Skeletal muscle tissue (tissue), 3 donors: ENCODE measurements at regions not wholly inside any gene's neighbourhood (a gene's known extent, or its start where the extent isn't known, plus 50 kb on each side); places are given as distances from the start of the nearest gene placed in this dataset.

Experiments used
- H3K27ac ChIP-seq: one replicate; pipeline ENCODE4 v1.7.0; 2013; ENCODE audit warnings: mild to moderate bottlenecking, low read depth, low read length, inconsistent platforms
- H3K27me3 ChIP-seq, 3 donors: one replicate each; pipeline ENCODE4 v1.7.0; 2013; ENCODE audit warnings: low read length in 3 of 3; ENCODE audit not compliant: control insufficient read depth in 3 of 3, insufficient read depth in 3 of 3
- H3K36me3 ChIP-seq, 3 donors: one replicate each; pipeline ENCODE4 v1.7.0; 2013; ENCODE audit warnings: low read length in 3 of 3; ENCODE audit not compliant: control insufficient read depth in 3 of 3, insufficient read depth in 3 of 3
- H3K4me1 ChIP-seq, 3 donors: one replicate each; pipeline ENCODE4 v1.7.0; 2013; ENCODE audit warnings: low read length in 3 of 3, mild to moderate bottlenecking in 3 of 3; ENCODE audit not compliant: control insufficient read depth in 3 of 3, insufficient read depth in 3 of 3
- H3K4me3 ChIP-seq, 3 donors: one replicate each; pipeline ENCODE4 v1.7.0; 2013; ENCODE audit warnings: low read length in 3 of 3
- H3K9ac ChIP-seq, 3 donors: one replicate each; pipeline ENCODE4 v1.7.0; 2013; ENCODE audit warnings: low read length in 3 of 3, mild to moderate bottlenecking in 3 of 3, moderate library complexity in 2 of 3, low read depth in 1 of 3
- H3K9me3 ChIP-seq, 3 donors: one replicate each; pipeline ENCODE4 v1.7.0; 2013; ENCODE audit warnings: low read length in 3 of 3; ENCODE audit not compliant: control insufficient read depth in 3 of 3
- donor health status: Osteomylitis.

DNA sequence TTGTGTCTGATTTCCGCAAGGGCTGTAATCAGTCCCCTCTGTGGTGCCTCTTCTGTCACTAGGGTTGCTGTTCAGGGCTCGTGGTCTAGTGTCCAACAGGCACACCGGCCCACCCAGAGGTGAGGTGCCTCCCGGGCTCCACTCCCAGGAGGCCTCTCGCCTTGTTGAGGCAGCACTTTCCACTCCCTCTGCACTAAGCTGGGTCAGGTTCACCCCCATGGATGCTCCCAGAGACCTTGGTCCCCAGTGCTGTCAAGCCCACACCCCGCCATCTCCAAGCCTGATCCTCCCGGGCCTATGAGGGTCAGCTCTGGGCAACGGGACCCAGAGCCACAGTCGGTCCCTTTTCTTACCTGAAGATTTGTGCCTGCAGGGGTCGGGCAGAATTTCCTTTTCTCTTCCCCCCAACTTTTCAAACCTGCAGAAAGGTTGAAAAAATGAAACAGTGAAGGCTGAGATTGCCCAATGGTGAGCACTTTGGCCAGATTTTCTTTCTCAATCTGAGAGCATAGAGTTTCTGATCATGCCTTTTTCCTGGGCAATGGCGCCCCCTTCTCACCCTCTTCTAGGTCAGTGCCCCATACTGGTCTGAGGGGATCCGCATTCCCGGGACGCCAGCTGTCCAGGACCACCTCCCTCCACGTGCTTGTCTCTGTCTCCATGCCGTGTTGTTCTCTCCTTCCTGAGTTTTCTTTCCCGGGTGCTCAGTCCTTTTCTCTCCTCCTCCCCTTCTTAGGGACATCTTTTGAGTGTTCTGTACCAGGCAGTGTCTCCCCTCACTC is 148.0 kb downstream of the ASB1 start:
- H3K4me3 ChIP-seq, result no peak overlapping the region
- H3K9ac ChIP-seq, result no peak overlapping the region
- peaks cover 0 to 29% (median 7%) of the 10 kb centered on the region in 3 donors for H3K27me3 ChIP-seq
- H3K9me3 ChIP-seq, result no peaks in the 10 kb centered on the region
- no peak overlapping the region for H3K27ac ChIP-seq
- no peaks in the 10 kb centered on the region for H3K4me1 ChIP-seq
- no peaks in the 10 kb centered on the region for H3K36me3 ChIP-seq

DNA sequence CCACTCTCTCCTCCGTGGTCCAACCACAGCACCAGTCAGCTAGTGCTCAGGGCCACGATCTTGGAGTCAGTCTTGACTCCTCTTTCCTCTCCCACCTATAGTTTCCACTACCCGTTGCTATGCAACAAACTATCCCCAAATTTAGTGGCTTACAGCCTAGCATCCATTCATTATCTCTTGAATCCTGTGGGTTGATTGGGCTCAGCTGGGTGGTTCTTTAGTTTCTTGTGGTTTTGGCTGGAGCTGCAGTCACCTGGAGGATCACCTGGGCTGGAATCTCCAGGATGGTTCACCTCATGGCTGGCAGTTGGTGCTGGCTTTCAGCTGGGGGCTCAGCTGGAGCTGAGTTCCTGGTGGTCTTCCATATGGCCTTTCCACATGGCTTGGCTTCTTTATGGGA is 149.9 kb downstream of the ASB1 start:
- H3K9ac ChIP-seq, result no peak overlapping the region
- H3K36me3 ChIP-seq, result no peaks in the 10 kb centered on the region
- H3K27ac ChIP-seq, result no peak overlapping the region
- H3K27me3 ChIP-seq, result peaks cover 0 to 20% (median 3%) of the 10 kb centered on the region in 3 donors
- H3K9me3 ChIP-seq, result no peaks in the 10 kb centered on the region
- no peak overlapping the region for H3K4me3 ChIP-seq
- no peaks in the 10 kb centered on the region for H3K4me1 ChIP-seq

DNA sequence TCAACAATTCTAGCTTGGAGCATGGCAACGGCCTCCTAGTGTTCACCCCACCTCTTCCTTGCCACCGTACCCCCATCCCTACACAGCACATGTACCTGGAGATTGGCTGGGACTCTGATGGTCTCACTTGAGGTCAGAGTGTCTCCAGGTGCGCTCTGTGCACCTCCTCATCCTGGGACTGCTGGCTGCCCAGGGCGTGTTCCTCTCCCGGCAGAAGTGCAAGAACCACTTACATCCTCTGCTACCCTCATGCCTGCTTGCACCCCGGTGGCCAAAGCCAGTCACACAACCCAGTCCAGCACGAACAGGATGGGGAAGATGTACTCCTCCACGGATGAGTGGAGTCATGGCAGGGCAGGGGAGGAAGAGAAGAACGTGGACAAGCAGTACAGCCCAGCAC is 151.5 kb downstream of the ASB1 start:
- Histone ChIP-seq H3K36me3 (no peaks in the 10 kb centered on the region), H3K27ac (no peak overlapping the region), H3K4me3 (no peak overlapping the region), H3K9me3 (no peaks in the 10 kb centered on the region), H3K4me1 (no peaks in the 10 kb centered on the region), H3K27me3 (peaks cover 0 to 20% (median 3%) of the 10 kb centered on the region in 3 donors), H3K9ac (no peak overlapping the region)

DNA sequence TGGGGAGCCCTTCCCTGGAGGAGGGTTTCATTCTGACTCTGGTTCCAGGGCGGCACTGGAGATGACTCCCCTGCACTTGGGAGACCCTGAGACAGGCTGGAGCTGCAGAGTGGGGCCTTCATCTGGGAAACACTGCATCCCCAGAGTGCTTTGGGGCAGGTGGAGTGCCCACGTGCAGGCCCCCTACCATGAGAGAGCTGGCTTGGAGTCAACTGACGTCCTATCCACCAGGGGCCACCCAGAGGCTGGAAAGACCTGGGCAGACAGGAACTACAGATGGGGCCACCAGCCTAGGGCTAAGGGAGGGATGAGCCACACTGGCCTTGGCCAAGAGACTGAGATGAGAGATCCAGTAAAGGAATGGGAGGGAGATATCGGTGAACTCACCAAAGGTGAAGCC is 153.8 kb downstream of the ASB1 start:
- Histone ChIP-seq H3K4me1 (no peaks in the 10 kb centered on the region), H3K4me3 (no peak overlapping the region), H3K36me3 (no peaks in the 10 kb centered on the region), H3K9me3 (no peaks in the 10 kb centered on the region), H3K27me3 (peaks cover 0 to 9% (median 3%) of the 10 kb centered on the region in 3 donors), H3K9ac (no peak overlapping the region), H3K27ac (no peak overlapping the region)

DNA sequence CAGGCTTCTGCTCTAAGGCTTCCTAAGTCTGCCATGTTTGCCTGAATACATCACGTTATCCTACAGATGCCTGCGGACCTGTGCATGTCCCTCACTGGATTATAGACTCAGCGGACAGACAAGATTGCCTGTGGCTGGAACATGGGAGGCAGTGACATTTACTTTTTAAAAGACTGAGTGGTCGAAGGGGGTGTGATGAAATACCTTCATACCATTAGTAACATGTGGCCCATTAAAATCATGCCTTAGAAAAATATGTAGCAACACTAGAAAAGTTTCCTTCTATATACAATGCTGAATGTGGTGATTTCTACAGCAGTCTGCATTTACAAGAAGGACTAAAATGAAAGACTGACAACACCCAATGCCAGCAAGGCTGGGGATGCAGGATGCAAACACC is 154.4 kb downstream of the ASB1 start:
- Histone ChIP-seq H3K36me3 (no peaks in the 10 kb centered on the region), H3K27ac (no peak overlapping the region), H3K27me3 (peaks cover 0 to 11% (median 3%) of the 10 kb centered on the region in 3 donors), H3K4me1 (no peaks in the 10 kb centered on the region), H3K4me3 (no peak overlapping the region), H3K9me3 (no peaks in the 10 kb centered on the region), H3K9ac (no peak overlapping the region)

DNA sequence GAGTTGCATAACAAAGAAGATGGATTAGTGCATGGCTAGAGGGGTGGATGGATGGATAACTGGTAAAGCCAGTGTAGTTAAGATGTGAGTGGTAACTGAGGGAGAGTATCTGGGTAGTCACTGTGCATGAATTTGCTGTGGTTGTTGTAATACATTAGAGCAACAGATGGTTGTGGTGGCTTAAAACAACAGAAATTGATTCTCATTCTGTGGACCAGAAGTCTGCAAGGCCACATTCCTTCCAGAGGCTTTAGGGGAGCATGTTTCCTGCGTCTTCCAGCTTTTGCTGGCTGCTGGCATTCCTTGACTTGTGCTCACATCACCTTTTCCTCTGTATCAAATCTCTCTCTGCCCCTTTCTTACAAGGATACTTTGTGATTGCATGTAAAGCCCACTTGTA is 155.4 kb downstream of the ASB1 start:
- Histone ChIP-seq H3K27me3 (peaks cover 0 to 14% (median 4%) of the 10 kb centered on the region in 3 donors), H3K9me3 (no peaks in the 10 kb centered on the region), H3K4me1 (no peaks in the 10 kb centered on the region), H3K36me3 (no peaks in the 10 kb centered on the region), H3K9ac (no peak overlapping the region), H3K4me3 (no peak overlapping the region), H3K27ac (no peak overlapping the region)

DNA sequence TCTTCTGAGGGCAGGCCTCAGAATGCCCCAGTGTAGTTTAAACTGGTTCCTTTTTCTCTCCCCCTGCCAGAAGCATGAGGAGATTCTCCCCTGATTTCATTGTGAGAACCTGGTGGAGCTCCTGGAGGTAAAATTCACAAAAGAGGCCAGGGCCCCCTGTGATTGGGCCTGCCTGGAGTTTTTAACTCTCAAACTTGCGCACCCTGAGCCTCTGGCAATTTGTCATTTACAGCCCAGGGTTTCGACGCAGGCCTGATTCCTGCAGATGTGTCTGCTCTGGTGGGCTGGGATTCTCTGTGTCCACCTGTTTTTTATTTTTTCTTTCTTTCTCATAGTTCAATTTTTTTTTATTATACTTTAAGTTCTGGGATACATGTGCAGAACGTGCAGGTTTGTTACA is 157.9 kb downstream of the ASB1 start:
- Histone ChIP-seq H3K36me3 (no peaks in the 10 kb centered on the region), H3K4me1 (no peaks in the 10 kb centered on the region), H3K9me3 (no peaks in the 10 kb centered on the region), H3K27ac (no peak overlapping the region), H3K4me3 (no peak overlapping the region), H3K27me3 (peaks cover 3 to 14% (median 4%) of the 10 kb centered on the region in 3 donors), H3K9ac (no peak overlapping the region)

DNA sequence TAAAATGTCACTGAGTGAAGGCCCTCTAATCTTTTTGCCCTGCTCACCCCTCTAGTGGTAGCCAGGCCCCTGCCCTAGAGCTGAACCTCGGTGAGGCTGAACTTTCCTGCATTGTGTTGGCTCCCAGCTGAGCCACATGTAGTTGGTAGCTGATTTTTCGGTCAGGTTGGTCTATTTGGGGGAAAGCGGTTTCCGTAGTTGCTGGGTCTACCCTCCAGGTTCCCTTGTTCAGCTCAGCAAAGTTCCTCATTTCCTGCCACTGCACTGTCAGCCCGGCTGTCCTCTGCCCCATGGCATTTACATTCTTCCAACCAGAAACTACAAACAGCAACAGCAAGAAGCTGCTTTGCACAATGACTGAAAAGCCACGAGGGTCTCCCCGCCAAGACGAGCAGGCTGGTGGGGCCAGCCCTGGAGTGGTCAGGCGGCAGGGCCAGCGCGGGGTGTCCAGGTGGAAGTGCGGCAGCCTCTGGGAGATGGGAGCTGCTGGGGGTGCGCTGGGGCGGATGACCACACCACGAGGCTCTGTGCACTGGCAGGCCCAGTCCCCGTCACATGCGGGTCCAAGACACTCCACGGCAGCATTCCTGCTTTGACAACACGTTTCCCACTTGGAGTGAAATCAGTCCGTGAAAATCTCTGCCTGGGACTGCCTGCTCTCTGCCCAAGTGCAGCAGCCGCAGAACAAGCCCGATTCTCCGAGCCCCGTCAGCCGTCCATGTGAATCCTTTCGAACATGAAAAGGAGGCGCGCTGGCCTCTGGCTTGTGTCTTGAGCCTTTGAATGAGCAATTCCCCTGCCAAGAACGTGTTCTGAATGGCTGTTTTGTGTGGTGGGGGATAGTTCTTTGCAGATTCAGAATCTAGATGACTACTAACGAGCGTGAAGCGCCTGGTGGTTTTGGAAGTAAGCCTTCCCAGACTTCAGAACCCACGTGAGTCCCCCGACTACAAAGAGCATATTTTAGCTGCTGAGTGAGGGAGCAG is 159.4 kb downstream of the ASB1 start:
- Histone ChIP-seq H3K4me3 (no peak overlapping the region), H3K27ac (no peak overlapping the region), H3K36me3 (no peaks in the 10 kb centered on the region), H3K4me1 (no peaks in the 10 kb centered on the region), H3K27me3 (peaks cover 3 to 14% (median 4%) of the 10 kb centered on the region in 3 donors), H3K9me3 (no peaks in the 10 kb centered on the region), H3K9ac (no peak overlapping the region)

DNA sequence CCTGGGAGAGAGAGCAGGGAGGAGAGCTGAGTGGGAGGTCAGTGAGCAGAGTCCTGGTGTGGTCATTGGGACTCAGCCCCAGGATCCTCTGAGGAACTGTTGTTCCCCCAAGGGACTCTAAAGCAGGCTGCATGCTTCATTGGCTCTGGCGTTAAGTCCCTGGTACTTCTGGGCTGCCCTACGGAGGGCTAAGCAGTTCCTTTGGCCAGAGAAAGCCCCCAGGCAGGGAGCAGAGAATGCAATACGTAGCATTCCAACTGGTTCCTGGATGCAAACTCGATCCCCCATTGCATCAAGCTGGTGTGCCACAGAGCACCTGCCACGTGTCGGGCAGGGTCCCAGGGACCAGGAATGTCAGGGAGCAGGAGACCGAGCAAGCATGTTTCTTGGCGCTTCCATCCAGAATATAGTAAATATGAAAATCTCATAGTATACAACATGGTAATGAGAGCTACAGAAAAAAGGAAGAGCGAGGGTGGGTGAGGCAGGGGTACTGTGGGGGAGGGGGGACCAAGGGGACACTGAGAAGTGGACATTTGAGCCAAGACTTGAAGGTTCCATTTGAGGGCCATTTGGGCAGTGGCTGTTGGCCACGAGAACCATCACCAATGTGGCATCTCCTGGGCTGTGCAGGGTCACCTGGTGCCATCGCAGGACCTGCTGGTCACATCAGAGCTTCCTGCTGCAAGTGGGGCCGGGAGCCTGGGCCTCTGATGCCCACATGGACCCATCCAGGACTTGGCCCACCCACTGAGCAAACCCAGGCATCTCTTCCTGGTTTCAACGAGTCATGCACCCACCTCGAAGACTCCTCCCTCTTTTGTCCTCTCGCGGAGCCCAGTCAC is 160.4 kb downstream of the ASB1 start:
- H3K9me3 ChIP-seq, result no peaks in the 10 kb centered on the region
- no peak overlapping the region for H3K27ac ChIP-seq
- peaks cover 3 to 14% (median 4%) of the 10 kb centered on the region in 3 donors for H3K27me3 ChIP-seq
- H3K4me3 ChIP-seq, result no peak overlapping the region
- H3K4me1 ChIP-seq, result no peaks in the 10 kb centered on the region
- H3K9ac ChIP-seq, result no peak overlapping the region
- H3K36me3 ChIP-seq, result no peaks in the 10 kb centered on the region
